ENCODE measurements at regions not wholly inside any gene's neighbourhood (a gene's known extent, or its start where the extent isn't known, plus 50 kb on each side); places are given as distances from the start of the nearest gene placed in this dataset.

DNA sequence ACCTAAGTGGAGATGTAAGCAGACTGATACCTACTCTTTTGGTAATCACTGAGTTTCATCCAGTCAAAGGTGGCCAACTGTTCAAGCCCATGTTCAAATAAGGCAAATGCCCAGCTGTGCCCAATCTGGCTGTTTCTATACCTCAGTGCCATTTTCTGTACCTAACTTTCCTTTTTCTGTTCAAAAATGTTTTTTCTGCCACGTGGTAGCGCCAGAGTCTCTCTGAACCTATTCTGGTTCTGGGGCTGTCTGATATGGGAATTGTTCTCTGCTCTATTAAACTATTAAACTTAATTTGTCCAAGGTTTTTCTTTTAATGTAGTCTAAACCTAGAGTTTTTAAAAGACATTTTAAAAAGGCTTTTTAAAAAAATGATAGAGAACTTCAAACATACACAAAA lies 391.2 kb downstream of the NOVA1 start:
- Histone ChIP-seq H3K27me3 (ENCODE audit: control insufficient read depth, insufficient read depth, low read length, poor library complexity, severe bottlenecking) (peaks cover 17% of the 10 kb centered on the region), H3K4me1 (ENCODE audit: control insufficient read depth, insufficient read depth, low read length) (no peaks in the 10 kb centered on the region), H3K4me3 (ENCODE audit: insufficient read depth, low read depth, low read length) (no peak overlapping the region), H3K27ac (ENCODE audit: insufficient read depth, low read depth, low read length, poor library complexity, severe bottlenecking) (no peak overlapping the region), H3K9me3 (ENCODE audit: control insufficient read depth, low read length) (no peaks in the 10 kb centered on the region), H3K36me3 (ENCODE audit: control insufficient read depth, insufficient read depth, low read length) (no peaks in the 10 kb centered on the region)
- WGBS, 2 experiments: 57% methylated on average over 2 of the region's 2 CpGs; no CpG with 5 or more reads in 1 of the 2 experiments

DNA sequence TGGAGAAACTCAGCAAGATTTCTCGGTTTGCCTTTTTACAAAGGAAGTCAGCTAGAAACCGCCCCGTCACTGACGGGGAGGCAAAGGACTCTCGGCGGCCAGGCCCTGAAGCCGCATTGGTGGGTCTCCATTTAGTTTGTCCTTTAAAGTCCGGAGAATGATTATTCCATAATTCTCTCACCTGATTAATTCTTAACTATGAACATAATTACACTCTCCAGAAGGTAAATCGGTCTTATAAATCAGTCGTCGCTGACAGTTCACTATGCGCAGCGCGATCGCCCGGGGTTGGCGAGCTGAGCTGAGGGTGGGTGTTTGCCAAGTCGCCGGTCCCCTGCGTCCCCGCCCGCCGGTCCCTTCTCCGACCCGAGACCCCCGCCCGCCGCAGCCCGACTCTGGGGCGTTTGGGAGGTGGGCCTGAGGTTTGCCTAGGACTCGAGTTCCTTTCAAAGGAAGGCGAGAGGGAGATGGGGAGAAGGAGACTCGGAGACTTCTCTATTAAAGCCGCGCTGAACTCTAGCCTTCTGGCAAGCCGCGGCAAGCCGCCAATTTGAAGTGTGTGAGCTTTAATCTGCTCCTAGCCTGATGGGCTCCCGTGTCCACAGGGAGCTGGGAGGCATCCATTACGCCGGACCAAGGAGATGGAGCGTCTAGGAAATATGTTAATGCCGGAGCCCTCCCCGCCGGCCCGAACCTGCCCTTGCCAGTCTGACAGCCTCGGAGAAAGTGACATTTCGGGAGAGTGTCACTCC lies 392.9 kb downstream of the NOVA1 start:
- peaks cover 17% of the 10 kb centered on the region for H3K27me3 ChIP-seq (ENCODE audit: control insufficient read depth, insufficient read depth, low read length, poor library complexity, severe bottlenecking)
- H3K9me3 ChIP-seq (ENCODE audit: control insufficient read depth, low read length): no peaks in the 10 kb centered on the region
- H3K4me1 ChIP-seq (ENCODE audit: control insufficient read depth, insufficient read depth, low read length): no peaks in the 10 kb centered on the region
- no peak overlapping the region for H3K27ac ChIP-seq (ENCODE audit: insufficient read depth, low read depth, low read length, poor library complexity, severe bottlenecking)
- 3% methylated on average over 48 of the region's 48 CpGs for WGBS, 2 experiments
- H3K36me3 ChIP-seq (ENCODE audit: control insufficient read depth, insufficient read depth, low read length): no peaks in the 10 kb centered on the region
- peak overlapping the region; percentile 40 for H3K4me3 ChIP-seq (ENCODE audit: insufficient read depth, low read depth, low read length)

DNA sequence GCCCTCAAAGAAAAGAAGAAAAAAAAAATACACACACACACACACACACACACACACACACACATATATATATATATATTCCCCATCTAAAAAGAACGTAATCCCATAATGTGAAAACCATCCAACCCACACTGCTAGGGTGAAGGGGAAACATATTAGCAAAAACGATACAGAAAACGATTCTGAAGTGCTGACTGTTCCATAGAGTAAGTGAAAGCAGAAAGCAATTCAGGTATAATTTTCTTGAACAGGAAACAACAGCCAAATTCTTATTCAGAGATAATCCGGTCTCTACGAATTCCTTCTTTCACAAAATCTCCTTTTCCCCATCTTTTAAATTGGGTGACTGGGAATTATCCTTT lies 393.5 kb downstream of the NOVA1 start:
- Histone ChIP-seq H3K36me3 (ENCODE audit: control insufficient read depth, insufficient read depth, low read length) (no peaks in the 10 kb centered on the region), H3K27ac (ENCODE audit: insufficient read depth, low read depth, low read length, poor library complexity, severe bottlenecking) (no peak overlapping the region), H3K4me1 (ENCODE audit: control insufficient read depth, insufficient read depth, low read length) (no peaks in the 10 kb centered on the region), H3K27me3 (ENCODE audit: control insufficient read depth, insufficient read depth, low read length, poor library complexity, severe bottlenecking) (peaks cover 17% of the 10 kb centered on the region), H3K4me3 (ENCODE audit: insufficient read depth, low read depth, low read length) (peak overlapping the region; percentile 40), H3K9me3 (ENCODE audit: control insufficient read depth, low read length) (no peaks in the 10 kb centered on the region)
- WGBS, 2 experiments: 59 to 62% methylated on average over 5 of the region's 5 CpGs

DNA sequence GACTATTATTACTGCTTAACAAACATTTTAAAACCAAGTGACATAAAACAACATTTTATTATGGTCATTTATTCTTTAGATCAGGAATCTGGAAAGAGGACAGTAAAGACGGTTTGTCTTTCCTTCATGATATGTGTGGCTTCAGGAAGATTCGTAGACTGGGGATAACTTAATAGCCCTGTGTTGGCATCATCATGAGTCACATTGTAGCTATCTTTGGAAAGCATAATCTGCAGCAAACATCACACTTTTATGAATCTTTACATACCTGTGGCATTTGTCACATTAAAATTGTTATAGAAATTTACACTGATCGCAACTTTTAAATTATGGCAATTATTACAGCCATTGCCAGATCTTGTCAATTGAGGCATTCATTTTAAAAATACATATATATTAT lies 397.1 kb downstream of the NOVA1 start:
- H3K4me3 ChIP-seq (ENCODE audit: insufficient read depth, low read depth, low read length): no peak overlapping the region
- no peak overlapping the region for H3K27ac ChIP-seq (ENCODE audit: insufficient read depth, low read depth, low read length, poor library complexity, severe bottlenecking)
- H3K36me3 ChIP-seq (ENCODE audit: control insufficient read depth, insufficient read depth, low read length): no peaks in the 10 kb centered on the region
- no peaks in the 10 kb centered on the region for H3K9me3 ChIP-seq (ENCODE audit: control insufficient read depth, low read length)
- no peaks in the 10 kb centered on the region for H3K4me1 ChIP-seq (ENCODE audit: control insufficient read depth, insufficient read depth, low read length)
- 96 to 97% methylated on average over 2 to 3 of the region's 3 CpGs for WGBS, 2 experiments
- H3K27me3 ChIP-seq (ENCODE audit: control insufficient read depth, insufficient read depth, low read length, poor library complexity, severe bottlenecking): peaks cover 11% of the 10 kb centered on the region

DNA sequence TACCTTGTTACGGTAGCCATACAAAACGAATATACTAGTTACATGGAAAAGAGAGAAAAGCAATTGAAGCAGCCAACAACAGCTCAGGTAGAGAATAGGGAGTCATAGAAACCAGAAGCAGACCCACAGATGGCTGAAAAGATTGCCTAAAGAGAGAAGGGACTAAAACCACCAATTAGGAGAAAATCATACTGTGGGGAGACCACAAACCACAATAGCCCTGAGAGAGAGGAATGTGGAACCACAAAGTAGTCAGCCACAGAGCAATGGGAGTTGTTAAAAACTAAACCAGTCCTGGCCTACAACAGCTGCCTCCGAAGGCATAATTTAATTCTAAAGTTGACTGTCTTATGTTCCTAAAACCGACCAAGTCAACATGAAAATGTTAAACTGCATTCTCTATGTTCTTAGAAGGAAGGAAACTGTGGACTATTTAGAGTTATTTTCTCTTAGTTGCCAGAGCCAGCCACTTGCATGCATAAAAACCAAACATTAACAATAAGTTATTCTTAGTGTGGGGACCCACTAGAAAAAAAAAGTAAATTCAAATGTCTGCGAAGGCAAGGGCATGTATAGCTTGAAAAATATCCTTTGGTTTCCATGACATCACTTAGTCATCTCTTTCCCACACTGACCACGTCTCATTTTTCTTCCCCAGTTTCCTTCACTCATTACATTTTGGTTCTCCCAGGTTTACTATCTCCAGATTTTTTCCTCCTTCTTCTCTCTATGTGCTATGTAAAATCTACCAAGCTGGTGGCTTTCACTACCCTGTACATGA lies 398.1 kb downstream of the NOVA1 start:
- peaks cover 5% of the 10 kb centered on the region for H3K27me3 ChIP-seq (ENCODE audit: control insufficient read depth, insufficient read depth, low read length, poor library complexity, severe bottlenecking)
- no peaks in the 10 kb centered on the region for H3K36me3 ChIP-seq (ENCODE audit: control insufficient read depth, insufficient read depth, low read length)

DNA sequence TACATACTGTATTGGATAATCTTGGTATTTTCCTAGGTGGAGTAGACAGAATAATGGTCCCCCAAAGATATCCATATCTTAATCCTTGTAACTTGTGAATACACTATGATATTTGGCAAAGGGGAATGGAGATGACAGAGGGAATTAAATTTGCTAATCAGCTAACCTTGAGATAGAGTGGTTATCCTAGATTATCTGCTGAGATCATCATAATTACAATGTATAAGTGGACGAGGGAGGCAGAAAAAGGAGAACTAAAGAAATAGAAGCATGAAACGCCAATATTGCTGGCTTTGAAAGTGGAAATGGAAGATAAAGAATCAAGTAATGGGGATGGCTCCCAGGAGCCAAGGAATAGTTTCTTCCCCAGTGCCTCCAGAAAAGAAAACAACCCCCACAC lies 398.7 kb downstream of the NOVA1 start:
- WGBS, 2 experiments: 94 to 100% methylated on average over 2 of the region's 2 CpGs
- Histone ChIP-seq H3K27ac (ENCODE audit: insufficient read depth, low read depth, low read length, poor library complexity, severe bottlenecking) (no peak overlapping the region), H3K36me3 (ENCODE audit: control insufficient read depth, insufficient read depth, low read length) (no peaks in the 10 kb centered on the region), H3K4me3 (ENCODE audit: insufficient read depth, low read depth, low read length) (no peak overlapping the region), H3K9me3 (ENCODE audit: control insufficient read depth, low read length) (no peaks in the 10 kb centered on the region), H3K27me3 (ENCODE audit: control insufficient read depth, insufficient read depth, low read length, poor library complexity, severe bottlenecking) (no peaks in the 10 kb centered on the region), H3K4me1 (ENCODE audit: control insufficient read depth, insufficient read depth, low read length) (no peaks in the 10 kb centered on the region)

More for the DNA sequence above, 398.1 kb downstream of the NOVA1 start:
- Histone ChIP-seq H3K4me3 (ENCODE audit: insufficient read depth, low read depth, low read length) (no peak overlapping the region), H3K27ac (ENCODE audit: insufficient read depth, low read depth, low read length, poor library complexity, severe bottlenecking) (no peak overlapping the region), H3K4me1 (ENCODE audit: control insufficient read depth, insufficient read depth, low read length) (no peaks in the 10 kb centered on the region), H3K9me3 (ENCODE audit: control insufficient read depth, low read length) (no peaks in the 10 kb centered on the region)
- WGBS, 2 experiments: 87 to 92% methylated on average over 6 of the region's 6 CpGs

DNA sequence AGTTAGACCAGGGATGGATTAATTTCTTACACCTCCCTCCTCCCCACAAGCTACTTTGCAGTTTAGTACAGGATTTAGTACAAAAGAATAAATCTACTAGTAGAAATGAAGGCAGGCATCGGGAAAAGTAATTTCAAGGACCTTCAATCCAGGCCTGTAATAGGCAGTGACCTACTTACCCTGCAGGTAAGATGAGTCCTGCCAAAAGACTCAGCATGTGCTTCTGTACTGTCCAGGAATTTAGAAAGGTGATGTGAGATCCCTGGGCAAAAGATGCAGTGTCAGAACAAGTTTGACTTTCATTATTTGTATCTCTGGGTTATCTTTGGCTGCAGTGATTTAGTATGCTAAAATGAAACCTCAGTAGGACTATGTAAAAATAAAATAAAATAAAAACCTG lies 403.0 kb downstream of the NOVA1 start:
- Histone ChIP-seq H3K9me3 (ENCODE audit: control insufficient read depth, low read length) (no peaks in the 10 kb centered on the region), H3K27me3 (ENCODE audit: control insufficient read depth, insufficient read depth, low read length, poor library complexity, severe bottlenecking) (no peaks in the 10 kb centered on the region), H3K36me3 (ENCODE audit: control insufficient read depth, insufficient read depth, low read length) (no peaks in the 10 kb centered on the region), H3K27ac (ENCODE audit: insufficient read depth, low read depth, low read length, poor library complexity, severe bottlenecking) (no peak overlapping the region), H3K4me1 (ENCODE audit: control insufficient read depth, insufficient read depth, low read length) (no peaks in the 10 kb centered on the region), H3K4me3 (ENCODE audit: insufficient read depth, low read depth, low read length) (no peak overlapping the region)
- WGBS, 2 experiments: 95 to 100% methylated on average over 1 of the region's 1 CpG

DNA sequence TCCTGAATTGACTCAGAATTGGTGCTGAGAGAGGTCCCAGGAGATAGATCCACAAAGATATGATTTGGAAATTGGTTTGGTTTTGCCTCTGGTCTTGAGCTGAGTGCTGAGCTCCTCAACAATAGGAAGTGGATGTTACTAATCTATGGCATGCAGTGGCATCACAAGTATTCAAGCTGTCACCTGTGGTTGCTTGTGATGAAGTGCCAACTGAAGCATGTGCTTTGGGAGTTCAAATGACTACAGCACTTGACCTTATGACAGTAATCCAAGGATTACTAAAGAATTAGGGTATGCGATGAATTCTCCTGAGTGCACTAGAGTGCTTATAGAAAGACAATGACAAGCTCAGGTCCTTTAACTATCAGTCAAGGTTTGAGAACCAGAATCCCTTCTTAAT lies 406.2 kb downstream of the NOVA1 start:
- WGBS, 2 experiments: 97 to 100% methylated on average over 1 of the region's 1 CpG
- Histone ChIP-seq H3K4me3 (ENCODE audit: insufficient read depth, low read depth, low read length) (no peak overlapping the region), H3K27ac (ENCODE audit: insufficient read depth, low read depth, low read length, poor library complexity, severe bottlenecking) (no peak overlapping the region), H3K9me3 (ENCODE audit: control insufficient read depth, low read length) (no peaks in the 10 kb centered on the region), H3K27me3 (ENCODE audit: control insufficient read depth, insufficient read depth, low read length, poor library complexity, severe bottlenecking) (no peaks in the 10 kb centered on the region), H3K36me3 (ENCODE audit: control insufficient read depth, insufficient read depth, low read length) (no peaks in the 10 kb centered on the region), H3K4me1 (ENCODE audit: control insufficient read depth, insufficient read depth, low read length) (no peaks in the 10 kb centered on the region)

DNA sequence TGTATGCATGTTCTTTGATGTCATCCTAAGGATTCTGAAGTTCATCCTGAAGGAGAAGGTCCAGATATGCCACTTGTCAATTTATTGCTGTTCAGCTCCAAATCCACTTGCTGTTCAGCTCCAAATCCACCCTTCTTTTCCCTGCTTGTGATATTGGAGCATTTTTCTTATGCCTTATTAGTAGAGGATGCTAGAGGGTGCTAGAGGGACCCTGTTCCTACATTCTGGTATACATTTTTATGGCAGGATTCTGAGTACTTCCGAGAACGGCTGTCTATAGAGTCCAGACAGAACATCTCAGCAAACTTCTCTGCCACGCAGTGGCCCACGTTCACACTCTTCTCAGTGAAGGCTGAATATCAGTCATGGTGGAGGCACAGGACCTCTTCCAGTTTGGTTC lies 406.7 kb downstream of the NOVA1 start:
- Histone ChIP-seq H3K4me1 (ENCODE audit: control insufficient read depth, insufficient read depth, low read length) (no peaks in the 10 kb centered on the region), H3K27ac (ENCODE audit: insufficient read depth, low read depth, low read length, poor library complexity, severe bottlenecking) (no peak overlapping the region), H3K4me3 (ENCODE audit: insufficient read depth, low read depth, low read length) (no peak overlapping the region), H3K36me3 (ENCODE audit: control insufficient read depth, insufficient read depth, low read length) (no peaks in the 10 kb centered on the region), H3K27me3 (ENCODE audit: control insufficient read depth, insufficient read depth, low read length, poor library complexity, severe bottlenecking) (no peaks in the 10 kb centered on the region), H3K9me3 (ENCODE audit: control insufficient read depth, low read length) (no peaks in the 10 kb centered on the region)
- WGBS, 2 experiments: 81 to 82% methylated on average over 4 of the region's 4 CpGs

DNA sequence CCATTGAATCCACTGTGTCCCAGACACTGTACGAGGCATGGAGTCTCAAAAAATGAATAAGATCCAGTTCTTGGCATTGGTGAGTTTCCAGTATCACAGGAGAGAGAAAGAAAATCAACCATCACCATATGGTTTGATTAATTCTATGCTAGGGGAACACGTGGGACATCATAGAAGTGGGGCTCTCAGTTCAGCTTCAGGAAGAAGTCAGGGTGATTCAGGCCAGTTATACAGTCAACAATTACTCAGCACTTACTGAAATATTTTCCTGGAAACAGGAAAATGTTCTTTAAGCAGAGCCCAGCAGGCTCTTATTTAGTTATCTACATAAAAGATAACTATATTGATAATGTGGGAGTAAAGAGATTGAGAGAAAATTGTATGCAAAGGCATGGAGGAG lies 407.2 kb downstream of the NOVA1 start:
- 76 to 95% methylated on average over 2 of the region's 2 CpGs for WGBS, 2 experiments
- no peaks in the 10 kb centered on the region for H3K36me3 ChIP-seq (ENCODE audit: control insufficient read depth, insufficient read depth, low read length)
- no peaks in the 10 kb centered on the region for H3K4me1 ChIP-seq (ENCODE audit: control insufficient read depth, insufficient read depth, low read length)
- no peak overlapping the region for H3K27ac ChIP-seq (ENCODE audit: insufficient read depth, low read depth, low read length, poor library complexity, severe bottlenecking)
- H3K4me3 ChIP-seq (ENCODE audit: insufficient read depth, low read depth, low read length): no peak overlapping the region
- H3K9me3 ChIP-seq (ENCODE audit: control insufficient read depth, low read length): no peaks in the 10 kb centered on the region
- H3K27me3 ChIP-seq (ENCODE audit: control insufficient read depth, insufficient read depth, low read length, poor library complexity, severe bottlenecking): no peaks in the 10 kb centered on the region
